ENCODE measurements at regions not wholly inside any gene's neighbourhood (a gene's known extent, or its start where the extent isn't known, plus 50 kb on each side); places are given as distances from the start of the nearest gene placed in this dataset.

GRCh38 chr6:144737998-144738397 lies 452.9 kb downstream of the UTRN start:
- no peak for DNase-seq

- DNase-seq, result no peak
Observed at GRCh38 chr6:144739873-144740272, 454.7 kb downstream of the UTRN start.

- DNase-seq, result no peak
Observed at GRCh38 chr6:144741659-144742058, 456.5 kb downstream of the UTRN start.

- DNase-seq, result no peak
Observed at GRCh38 chr6:144742779-144743178, 457.6 kb downstream of the UTRN start.

- peak; percentile 26 for DNase-seq
Observed at GRCh38 chr6:144744720-144745119, 459.6 kb downstream of the UTRN start.

- peak; percentile 27 for DNase-seq
Observed at GRCh38 chr6:144745439-144745838, 460.3 kb downstream of the UTRN start.

- no peak for DNase-seq
Observed at GRCh38 chr6:144746902-144747469, 461.9 kb downstream of the UTRN start.

GRCh38 chr6:144749263-144749662 lies 464.1 kb downstream of the UTRN start:
- DNase-seq, result no peak

- DNase-seq, result no peak
Observed at GRCh38 chr6:144753023-144753705, 468.0 kb downstream of the UTRN start.

GRCh38 chr6:144756469-144756868 lies 471.3 kb downstream of the UTRN start:
- no peak for DNase-seq

- no peak for DNase-seq
Observed at GRCh38 chr6:144757299-144757698, 472.2 kb downstream of the UTRN start.

- no peak for DNase-seq
Observed at GRCh38 chr6:144757730-144758129, 472.6 kb downstream of the UTRN start.

- DNase-seq, result no peak
Observed at GRCh38 chr6:144758602-144759001, 473.5 kb downstream of the UTRN start.

GRCh38 chr6:144762469-144762868 lies 477.3 kb downstream of the UTRN start:
- no peak for DNase-seq

- DNase-seq, result no peak
Observed at GRCh38 chr6:144767051-144767450, 481.9 kb downstream of the UTRN start.

GRCh38 chr6:144768551-144769075 lies 483.5 kb downstream of the UTRN start:
- no peak for DNase-seq

- DNase-seq, result peak; percentile 20
Observed at GRCh38 chr6:144769142-144769541, 484.0 kb downstream of the UTRN start.

GRCh38 chr6:144776031-144776819 lies 491.1 kb downstream of the UTRN start:
- no peak for DNase-seq

- DNase-seq, result no peak
Observed at GRCh38 chr6:144777249-144777648, 492.1 kb downstream of the UTRN start.

- no peak for DNase-seq
Observed at GRCh38 chr6:144778056-144778455, 492.9 kb downstream of the UTRN start.

- peak; percentile 6 for DNase-seq
Observed at GRCh38 chr6:144778773-144779492, 493.8 kb downstream of the UTRN start.

- no peak for DNase-seq
Observed at GRCh38 chr6:144781836-144782235, 496.7 kb downstream of the UTRN start.

- no peak for DNase-seq
Observed at GRCh38 chr6:144782634-144783033, 497.5 kb downstream of the UTRN start.
